Activated CD4-positive, alpha-beta T cell treated with anti-CD3 and anti-CD28 coated beads for 4 hours (primary cell): ENCODE measurements at regions not wholly inside any gene's neighbourhood (a gene's known extent, or its start where the extent isn't known, plus 50 kb on each side); places are given as distances from the start of the nearest gene placed in this dataset.

Source experiments
- DNase-seq, 2 donors: peaks; one replicate each; pipeline ENCODE4 v3.0.0-alpha.2; 2020

DNA sequence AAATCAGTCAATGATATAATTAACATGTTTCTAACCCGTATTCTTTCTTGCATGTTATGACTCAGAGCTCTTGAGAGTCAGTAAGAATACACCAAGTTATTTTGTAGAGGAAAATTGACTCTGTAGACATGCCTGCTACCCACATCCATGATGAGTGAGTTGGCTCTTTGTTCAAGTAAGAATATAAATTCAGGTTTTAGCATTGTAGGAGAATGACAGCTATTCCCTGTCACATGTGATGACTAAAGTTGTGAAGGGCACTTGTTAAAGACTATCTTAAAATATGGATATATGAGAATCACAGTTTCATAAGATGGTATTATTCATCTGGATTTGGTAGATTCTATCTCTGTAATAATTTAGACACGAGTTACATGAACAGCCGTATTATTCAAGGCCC is 209.1 kb downstream of the CCDC59 start:
- DNase-seq: no peak

DNA sequence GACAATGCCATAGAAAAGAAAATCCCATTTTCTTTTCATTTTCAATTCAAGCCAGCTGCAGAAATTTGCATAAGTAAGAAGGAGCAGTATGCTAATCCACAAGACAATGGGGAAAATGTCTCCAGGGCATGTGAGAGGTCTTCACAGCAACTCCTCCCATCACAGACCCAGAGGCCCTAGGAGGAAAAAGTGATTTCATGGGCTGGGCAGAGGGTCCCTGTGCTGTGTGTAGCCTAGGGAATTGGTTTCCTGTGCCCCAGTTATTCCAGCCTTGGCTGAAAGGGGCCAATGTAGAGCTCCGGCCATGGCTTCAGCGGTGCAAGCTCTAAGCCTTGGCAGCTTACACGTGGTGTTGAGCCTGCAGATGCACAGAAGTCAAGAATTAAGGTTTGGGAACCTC is 211.4 kb downstream of the CCDC59 start:
- DNase-seq: no peak

DNA sequence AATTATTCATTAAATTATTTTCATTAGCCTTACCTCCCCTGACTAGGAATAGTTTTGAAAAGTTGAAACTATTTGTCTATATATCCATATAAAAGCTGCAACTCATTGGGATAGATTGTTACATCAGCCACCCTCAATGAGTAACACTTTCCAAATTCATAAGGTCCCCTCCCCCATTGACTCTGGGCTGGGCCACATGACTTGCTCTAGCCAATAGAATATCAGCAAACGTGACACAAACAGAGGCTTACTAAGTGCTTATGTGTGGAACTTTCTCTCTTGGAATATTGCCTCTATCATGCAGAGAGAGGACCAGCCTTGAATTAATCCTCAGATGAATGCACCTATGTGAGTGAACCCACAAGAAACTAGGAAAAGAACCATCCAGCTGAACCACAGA is 213.7 kb downstream of the CCDC59 start:
- no peak for DNase-seq

DNA sequence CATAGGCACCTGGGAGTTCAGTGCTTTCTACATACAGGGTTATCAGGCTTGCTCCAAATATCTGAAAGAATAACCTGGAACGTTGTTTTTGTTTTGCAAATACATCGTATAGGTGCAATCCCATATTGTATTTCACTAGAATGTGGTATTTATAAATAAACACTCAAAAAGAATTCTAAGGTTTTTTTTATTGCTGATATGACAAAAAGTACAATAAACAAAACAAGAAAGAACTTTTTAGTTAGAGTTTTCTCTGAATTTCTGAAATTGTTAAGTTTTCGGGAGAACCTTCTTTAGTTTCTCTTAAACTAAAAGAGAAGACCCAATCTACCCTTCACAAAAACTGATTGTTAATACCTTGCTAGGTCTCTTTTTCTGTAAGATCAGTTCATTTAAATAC is 225.8 kb downstream of the CCDC59 start:
- DNase-seq: no peak

DNA sequence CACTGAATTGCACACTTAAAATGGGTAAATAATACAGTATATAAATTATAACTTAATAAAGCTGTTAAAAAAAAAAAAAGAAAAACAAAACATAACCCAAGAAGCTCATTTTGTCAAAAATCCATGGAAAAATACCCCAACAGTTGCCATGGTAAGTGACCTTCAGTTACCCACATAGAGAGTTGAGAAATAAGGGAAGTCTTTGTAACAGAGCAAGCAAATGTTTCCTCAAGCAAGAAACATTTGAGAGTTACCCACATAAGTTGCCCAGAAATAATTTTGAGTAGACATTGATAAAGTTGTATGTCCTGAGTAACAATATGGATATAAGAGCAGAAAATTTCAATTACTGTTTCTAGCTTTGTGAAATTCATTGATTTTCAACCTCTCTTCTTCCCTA is 227.4 kb downstream of the CCDC59 start:
- no peak for DNase-seq

DNA sequence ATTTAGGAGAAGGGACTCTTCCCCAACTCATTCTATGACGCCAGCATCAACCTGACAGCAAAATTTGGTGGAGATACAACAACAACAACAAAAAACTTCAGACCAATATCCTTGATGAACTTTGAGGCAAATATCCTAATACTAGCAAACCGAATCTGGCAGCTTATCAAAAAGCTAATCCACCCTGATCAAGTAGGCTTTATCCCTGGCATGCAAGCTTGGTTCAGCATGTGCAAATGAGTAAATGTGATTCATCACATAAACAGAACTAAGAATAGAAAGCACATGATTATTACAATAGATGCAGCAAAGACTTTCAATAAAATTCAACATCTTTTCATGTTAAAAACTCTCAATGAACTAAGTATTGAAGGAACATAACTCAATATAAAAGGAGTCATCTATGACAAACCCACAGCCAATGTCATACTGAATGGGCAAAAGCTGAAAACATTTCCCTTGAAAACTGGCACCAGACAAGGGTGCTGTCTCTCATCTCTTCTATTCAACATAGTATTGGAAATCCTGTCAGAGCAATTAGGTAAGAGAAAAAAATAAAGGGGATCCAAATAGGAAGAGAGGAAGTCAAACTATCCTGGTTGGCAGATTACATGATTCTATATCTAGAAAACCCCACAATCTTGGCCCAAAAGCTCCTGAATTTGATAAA is 233.3 kb downstream of the CCDC59 start:
- no peak for DNase-seq

DNA sequence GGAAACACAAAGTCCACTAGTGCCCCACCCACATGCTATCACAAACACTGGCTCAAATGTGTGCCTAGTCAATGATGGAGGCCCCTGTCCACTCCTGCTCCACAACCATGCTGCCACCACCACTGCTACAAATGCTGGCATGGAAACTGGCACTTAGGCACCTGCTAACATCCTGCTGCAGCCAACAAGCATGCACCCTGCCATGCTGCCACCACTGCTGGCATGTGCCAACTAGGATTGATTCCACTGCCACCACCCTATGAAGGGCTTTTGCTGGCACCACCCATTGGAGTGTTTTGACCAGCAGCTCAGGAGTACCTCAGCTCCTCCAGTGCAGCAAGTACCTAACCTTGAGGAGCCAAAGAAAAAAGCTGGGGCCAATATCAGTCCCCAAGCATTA is 236.6 kb downstream of the CCDC59 start:
- DNase-seq: no peak

DNA sequence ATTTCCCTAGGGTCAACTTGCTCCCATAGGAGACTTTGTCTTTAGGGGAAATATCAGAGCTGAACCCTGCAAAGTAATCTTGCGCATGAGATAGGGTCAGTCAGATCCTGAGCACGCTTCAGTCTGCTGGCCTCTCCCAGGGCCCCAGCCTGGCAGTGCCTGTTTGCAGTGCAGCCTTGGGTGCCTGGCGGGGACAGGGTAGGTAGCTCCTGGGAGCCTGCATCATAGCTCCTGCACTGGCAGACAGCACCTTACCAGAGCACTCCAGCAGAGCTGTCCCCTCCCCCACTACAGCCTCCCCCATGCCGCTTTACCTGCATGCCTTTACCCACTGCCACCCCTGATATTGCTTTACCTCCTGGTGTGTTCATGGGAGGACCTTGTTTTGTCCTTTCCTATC is 237.3 kb downstream of the CCDC59 start:
- no peak for DNase-seq

DNA sequence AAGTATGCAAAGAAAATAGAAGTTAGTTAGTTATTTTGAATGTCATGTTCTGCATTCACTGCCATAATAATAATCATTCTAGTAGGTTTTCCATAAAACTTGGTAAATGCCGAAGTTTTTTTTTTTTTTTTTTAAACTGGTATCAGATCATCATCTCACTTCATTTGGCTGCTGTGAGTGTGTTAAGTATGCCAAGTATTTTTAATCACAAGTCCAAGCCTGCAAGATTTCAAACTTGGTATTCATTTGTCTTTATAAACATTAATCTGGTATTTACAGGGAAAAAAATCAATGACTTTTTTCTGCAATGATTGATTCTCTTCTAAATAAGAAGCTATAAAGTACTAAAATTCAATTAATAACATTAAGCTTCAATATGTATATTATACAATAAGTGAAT is 248.9 kb downstream of the CCDC59 start:
- no peak for DNase-seq

DNA sequence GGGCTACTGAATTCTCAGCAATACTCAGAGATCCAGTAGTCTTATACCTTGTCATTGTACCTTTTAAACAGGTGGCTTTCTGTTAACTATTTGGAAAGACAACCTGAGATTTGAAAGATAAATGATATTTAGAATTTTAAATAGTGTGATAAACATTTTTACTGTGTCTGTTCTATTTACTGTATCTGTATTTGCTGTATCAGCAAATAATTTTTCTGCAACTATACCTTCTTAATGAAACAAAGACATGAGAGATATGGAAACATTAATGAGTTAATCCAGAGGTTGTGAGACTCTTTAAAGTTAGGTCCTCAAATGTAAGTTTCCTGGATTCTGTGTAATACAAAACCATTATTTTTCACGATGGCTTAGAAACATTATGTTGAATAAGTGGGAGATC is 249.6 kb downstream of the CCDC59 start:
- DNase-seq: no peak

DNA sequence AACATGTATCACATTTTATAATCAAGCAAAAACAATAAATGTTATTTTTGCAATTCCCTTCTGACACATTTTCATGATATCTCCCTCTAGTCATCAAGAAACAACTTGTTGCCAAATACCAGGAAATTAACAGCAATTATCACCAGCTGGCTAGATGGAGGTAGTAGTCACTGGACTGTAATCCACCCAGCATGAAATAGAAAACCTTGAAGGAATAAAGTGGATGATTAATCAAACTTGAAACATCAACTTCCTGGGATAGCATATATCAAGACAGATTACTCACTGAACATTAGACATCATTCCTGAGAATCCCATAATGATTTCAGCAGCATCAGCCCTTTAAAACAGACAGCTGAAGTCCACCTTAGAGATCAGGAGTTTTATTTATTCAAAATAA is 259.0 kb downstream of the CCDC59 start:
- no peak for DNase-seq

DNA sequence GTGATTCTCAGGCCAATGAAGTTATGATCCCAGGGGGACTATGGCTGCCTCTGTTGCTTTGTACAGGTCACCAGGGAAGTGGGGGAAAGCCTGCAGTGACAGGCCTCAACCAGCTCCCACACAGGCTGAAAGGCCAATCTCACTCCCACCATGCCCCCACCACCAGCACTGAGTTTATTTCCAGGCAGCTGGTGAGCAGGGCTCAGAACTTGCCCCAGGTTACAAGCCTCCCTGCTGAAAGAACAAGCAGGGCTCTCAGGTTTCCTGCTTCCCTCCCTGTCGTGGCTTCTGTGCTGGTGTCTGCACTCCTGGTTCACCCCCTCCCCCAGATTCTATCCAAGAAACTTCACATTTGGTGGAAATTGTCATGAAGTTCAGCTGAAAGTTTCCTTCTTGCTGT is 260.3 kb downstream of the CCDC59 start:
- no peak for DNase-seq

DNA sequence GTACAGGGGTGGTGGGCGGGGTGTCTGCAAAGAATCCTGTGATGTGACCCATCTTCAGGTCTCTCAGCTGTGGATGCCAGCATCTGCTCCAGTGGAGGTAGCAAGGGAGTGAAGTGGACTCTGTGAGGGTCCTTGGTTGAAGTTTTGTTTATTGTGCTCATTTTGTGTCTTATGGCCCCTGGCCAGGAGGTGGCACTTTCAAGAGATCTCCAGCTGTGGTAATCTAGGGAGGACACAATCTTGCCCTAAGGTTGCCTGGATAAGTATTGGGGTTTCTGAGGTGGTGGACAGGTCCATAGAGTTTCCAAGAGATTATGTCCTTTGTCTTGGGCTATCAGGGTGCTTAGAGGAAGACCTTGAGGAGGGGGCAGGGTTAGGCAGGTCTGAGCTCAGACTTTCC is 260.7 kb downstream of the CCDC59 start:
- DNase-seq: no peak

DNA sequence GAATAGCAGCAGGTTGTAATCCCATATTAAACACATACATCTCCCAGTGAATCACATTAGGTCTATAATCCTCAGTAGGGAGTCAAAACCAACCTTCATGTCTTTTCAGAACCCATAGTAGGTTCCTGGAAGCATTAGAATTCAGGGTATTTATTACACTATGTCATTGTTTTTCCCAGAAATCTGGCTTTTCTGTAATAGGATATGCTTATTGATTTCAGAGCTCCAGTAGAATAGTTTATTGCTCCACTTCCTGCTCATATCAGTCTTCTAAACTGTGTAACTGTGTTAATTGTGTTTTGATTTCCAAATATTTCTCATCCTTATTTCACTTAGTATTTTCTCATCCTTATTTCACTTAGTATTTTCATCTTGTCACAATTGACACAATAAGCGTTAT is 268.0 kb downstream of the CCDC59 start:
- no peak for DNase-seq

DNA sequence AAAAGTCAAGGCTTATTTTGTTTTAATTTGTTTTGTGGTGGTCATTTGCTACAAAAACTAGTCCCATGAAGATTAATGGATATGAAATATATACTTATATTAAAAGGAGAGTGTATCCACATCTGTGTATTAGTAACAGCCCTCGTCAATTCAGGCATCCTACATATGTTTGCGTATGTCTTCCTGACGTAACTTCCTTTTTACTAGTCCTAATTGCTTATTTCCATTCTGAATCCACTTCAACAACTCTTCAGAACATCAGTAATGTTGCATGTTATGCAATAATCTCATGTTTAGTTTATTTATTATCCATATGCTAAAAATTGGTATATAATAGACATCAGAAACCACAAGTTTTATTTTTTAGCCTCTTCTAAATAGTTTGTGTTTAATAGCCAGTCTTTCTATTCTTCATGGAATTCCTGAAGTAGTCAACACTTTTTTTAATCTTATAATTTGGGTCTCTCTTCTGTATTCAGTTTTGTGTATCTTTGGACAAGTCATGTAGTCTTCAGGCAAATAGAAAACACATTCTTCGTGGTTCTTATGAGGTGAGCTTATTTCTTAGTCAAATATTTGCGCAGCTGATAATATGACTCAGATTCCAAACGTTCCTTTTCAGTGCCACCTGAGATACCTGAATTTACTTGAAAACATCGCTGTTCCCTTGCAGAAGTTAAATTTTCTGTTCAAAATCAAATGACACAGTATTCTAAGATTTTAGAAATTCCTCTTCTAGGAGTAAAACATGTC is 268.6 kb downstream of the CCDC59 start:
- DNase-seq: no peak

DNA sequence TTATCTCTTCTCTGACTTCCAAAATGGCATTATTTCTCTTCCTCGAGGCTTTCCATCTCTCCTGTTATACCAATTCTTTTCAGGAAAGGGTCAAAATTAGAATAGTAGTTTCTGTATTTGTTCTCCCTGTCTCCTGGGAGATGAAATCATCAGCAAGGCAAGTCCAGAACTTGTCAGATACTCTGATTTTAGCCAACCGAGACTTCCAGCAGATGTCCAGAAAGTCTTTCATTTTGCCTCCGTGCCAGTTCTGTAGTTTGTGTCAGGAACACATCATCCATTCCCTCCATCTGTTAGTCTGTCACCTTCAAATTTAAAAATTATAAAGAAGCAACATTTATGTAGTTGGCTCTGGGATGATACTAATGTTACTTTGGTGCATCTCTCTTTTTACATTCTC is 275.7 kb downstream of the CCDC59 start:
- no peak for DNase-seq

DNA sequence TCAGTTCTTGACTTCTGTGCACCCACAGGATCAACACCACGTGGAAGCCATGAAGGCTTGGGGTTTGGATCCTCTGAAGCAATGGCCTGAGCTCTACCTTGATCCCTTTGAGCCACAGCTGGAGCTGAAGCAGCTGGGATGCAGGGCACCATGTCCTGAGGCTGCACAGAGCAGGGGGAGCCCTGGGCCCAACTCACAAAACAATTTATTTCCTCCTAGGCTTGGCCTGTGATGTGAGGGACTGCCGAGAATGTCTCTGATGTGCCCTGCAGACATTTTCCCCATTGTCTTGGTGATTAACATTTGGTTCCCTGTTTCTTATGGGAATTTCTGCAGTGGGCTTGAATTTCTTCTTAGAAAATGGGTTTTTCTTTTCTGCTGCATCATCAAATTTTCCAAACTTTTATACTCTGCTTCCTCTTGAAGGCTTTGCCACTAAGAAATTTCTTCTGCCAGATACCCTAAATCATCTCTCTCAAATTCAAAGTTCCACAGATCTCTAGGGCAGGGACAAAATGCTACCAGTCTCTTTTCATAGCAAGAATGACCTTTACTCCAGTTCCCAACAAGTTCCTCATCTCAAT is 288.2 kb downstream of the CCDC59 start:
- DNase-seq: no peak

DNA sequence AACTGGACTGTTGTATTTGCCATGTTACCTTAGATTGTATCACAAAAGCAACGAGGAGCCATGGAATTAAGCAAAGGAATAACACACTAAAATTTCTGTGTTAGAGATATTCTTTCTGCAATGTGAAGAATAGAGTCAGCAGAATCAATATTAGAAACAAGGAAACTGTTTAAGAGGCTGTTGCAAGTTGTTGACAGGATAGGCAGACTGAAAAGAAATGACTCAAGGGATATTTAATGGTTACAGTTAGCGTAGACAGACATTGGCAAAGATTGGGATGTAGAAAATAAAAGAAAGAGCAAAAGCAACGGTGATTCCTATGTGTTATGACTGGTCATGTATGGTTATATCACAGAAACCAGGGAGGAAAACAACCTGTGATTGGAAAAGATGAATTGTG is 299.0 kb upstream of the PPFIA2 start:
- DNase-seq: no peak

DNA sequence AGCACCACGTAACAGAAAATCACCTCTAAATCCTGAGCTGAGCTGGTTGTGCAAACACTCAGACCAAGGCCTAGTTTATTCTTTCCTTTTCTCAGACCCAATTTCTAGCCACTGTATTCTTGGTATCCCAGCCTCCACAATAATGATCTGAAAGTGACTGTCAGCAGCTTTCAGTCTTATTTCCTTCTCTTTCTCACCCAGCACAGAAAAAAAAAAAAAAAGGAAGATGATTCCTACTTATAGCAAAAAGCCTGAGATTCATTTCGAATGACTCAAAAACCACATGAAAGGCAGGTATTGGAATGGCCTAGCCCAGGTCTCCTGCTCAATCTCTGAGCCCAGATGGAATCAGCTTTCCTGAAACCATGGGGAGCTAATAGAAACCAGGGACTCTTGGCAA is 298.6 kb upstream of the PPFIA2 start:
- DNase-seq: no peak

DNA sequence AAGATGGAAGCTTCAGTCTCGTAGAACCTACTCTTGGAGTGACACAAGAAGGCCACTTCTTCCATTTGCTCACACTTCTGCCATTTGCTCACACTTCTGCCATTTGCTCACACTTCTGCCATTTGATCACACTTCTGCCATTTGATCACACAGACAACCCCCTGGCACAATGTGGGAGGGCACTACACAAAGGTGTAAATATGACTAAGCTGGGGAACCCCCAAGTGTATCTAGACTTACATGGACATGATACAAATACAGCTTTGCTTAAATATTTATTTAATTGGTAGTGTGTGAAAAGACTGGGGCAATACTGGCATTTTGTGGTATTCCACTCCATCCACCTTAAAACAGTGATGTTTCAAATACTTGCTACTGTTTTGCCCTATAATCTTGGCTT is 296.2 kb upstream of the PPFIA2 start:
- DNase-seq: no peak

DNA sequence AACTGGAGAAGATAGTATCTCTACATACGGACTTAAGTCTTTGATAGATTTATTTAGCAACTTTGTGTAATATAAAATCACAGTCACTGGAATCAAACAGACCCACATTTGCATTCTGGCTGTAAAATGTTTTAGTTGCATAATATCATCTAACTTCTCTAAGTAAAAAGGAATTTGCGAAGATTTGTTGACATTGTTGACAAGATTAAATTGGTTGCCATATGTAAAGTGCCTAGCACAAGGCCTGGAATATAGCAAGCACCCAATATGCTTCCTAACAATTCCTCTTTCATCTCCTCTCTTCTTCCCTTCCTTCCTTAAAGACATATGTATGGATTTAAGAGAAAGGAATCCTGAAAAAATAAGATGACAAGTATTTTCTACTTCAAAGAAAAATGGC is 295.4 kb upstream of the PPFIA2 start:
- no peak for DNase-seq

DNA sequence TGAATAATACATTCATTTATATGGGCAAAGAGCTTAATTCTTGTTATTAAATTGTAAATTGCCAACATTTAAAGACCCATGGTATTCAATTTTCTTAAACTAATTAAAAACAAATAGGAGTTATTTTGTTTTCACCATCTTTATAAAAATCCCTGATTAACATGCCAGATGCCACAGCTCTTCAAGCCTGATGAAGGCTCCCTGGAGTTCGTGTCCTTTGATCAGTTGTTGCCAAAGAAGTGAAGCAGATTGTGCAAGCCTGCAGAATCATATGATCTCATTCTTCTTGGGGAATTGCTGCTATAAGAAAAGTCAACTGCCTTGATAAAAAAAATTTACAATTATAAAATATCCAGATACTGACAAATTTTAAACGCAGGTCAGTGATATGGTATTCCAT is 288.3 kb upstream of the PPFIA2 start:
- DNase-seq: no peak

DNA sequence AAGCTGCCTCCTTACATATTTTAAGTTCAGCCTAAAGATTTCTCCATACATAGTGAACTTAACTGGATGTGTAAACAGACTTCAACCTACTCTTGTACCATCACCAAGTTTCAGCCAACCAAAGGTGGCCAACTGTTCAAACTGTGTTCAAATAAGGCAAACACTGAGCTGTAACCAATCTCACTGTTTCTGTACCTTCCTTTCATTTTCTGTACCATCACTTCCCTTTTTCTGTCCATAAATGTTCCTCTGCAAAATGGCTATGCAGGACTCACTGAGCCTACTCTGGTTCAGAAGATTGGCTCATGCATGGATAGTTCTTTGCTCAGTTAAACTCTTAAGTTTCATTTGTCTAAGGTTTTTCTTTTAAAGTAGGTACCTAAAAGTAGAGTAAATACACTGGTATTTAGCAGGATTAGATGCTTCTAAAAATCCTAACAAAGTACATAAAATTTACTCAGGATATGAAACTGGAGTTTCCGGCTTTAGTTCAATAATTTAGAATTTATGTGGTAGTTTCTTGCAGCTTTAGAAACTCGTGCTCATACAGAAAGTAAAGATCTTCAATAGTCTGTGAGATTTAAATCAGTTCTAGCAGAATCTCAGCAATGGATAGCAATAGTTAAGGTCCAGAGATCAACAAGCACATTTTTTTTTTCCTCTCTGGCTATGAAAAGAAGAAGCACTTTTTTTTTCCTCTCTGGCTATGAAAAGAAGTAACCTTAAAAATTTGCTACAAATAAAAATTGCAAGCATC is 282.0 kb upstream of the PPFIA2 start:
- no peak for DNase-seq

DNA sequence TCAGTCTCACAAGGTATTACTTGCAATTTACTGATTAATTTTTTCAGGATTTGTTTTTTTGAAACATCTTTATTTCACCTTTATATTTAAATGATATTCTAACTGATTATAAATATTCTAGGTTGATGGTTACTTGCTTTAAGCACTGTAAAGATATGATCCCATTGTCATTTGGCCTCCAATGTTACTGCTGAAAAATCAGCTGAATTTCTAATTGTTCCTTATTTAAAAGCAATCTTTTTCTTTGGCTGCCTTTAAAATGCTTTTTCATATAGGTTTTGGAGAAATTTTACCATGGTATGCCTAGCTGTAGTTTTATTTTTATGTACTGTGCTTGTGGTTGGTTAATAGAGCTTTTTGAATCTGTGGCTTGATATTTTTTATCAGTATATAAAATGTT is 275.6 kb upstream of the PPFIA2 start:
- no peak for DNase-seq
